ENCODE measurements at regions not wholly inside any gene's neighbourhood (a gene's known extent, or its start where the extent isn't known, plus 50 kb on each side); places are given as distances from the start of the nearest gene placed in this dataset.
"Not testable (repeated sequence)": the region's sequence is repeated elsewhere in the genome, so short reads cannot be mapped to it uniquely, and the experiment has no call there.

- H3K36me3 Mint-ChIP-seq (ENCODE audit: low read depth) = no peaks in the 10 kb centered on the region
- H3K27ac Mint-ChIP-seq = no peak overlapping the region
- no peaks in the 10 kb centered on the region for H3K9me3 Mint-ChIP-seq
- H3K27me3 Mint-ChIP-seq (ENCODE audit: low read depth) = no peaks in the 10 kb centered on the region
- peaks cover 13% of the 10 kb centered on the region for H3K4me1 Mint-ChIP-seq
- H3K4me3 Mint-ChIP-seq = no peak overlapping the region
- TF ChIP-seq CTCF (IDR thresholded peaks at IDR 0.05; ENCODE audit: unreplicated experiment in 3 of 3) = no peak
These were observed 87.3 kb downstream of the RTL3 start for GRCh38 chrX:78571849-78572248.

- Mint-ChIP-seq H3K4me1 (no peaks in the 10 kb centered on the region), H3K27me3 (ENCODE audit: low read depth) (no peaks in the 10 kb centered on the region), H3K4me3 (no peak overlapping the region), H3K27ac (peak overlapping the region in 1 of 3 experiments; percentile 2), H3K9me3 (peaks cover 3% of the 10 kb centered on the region), H3K36me3 (ENCODE audit: low read depth) (no peaks in the 10 kb centered on the region)
- TF ChIP-seq CTCF (IDR thresholded peaks at IDR 0.05; ENCODE audit: unreplicated experiment in 3 of 3) = peak; percentile 37 to 51 (median 45)
These were observed 103.6 kb downstream of the RTL3 start for GRCh38 chrX:78555401-78555980.

GRCh38 chrX:78552628-78553027, 106.5 kb downstream of the RTL3 start:
- not testable (repeated sequence) for H3K27me3 Mint-ChIP-seq (ENCODE audit: low read depth); H3K9me3 Mint-ChIP-seq; H3K27ac Mint-ChIP-seq; H3K36me3 Mint-ChIP-seq (ENCODE audit: low read depth); H3K4me1 Mint-ChIP-seq; H3K4me3 Mint-ChIP-seq

- Mint-ChIP-seq H3K27me3 (ENCODE audit: low read depth) (no peaks in the 10 kb centered on the region), H3K9me3 (peaks cover 14% of the 10 kb centered on the region), H3K4me1 (no peaks in the 10 kb centered on the region), H3K4me3 (no peak overlapping the region), H3K27ac (no peak overlapping the region), H3K36me3 (ENCODE audit: low read depth) (no peaks in the 10 kb centered on the region)
- TF ChIP-seq CTCF (IDR thresholded peaks at IDR 0.05; ENCODE audit: unreplicated experiment in 3 of 3) = no peak
These were observed 111.1 kb downstream of the RTL3 start for GRCh38 chrX:78548012-78548411.

- no peak overlapping the region for H3K4me3 Mint-ChIP-seq
- H3K4me1 Mint-ChIP-seq = no peaks in the 10 kb centered on the region
- H3K9me3 Mint-ChIP-seq = peaks cover 29% of the 10 kb centered on the region
- no peak for TF ChIP-seq CTCF (IDR thresholded peaks at IDR 0.05; ENCODE audit: unreplicated experiment in 3 of 3)
- no peaks in the 10 kb centered on the region for H3K27me3 Mint-ChIP-seq (ENCODE audit: low read depth)
- H3K27ac Mint-ChIP-seq = no peak overlapping the region
- no peaks in the 10 kb centered on the region for H3K36me3 Mint-ChIP-seq (ENCODE audit: low read depth)
These were observed 113.9 kb downstream of the RTL3 start for GRCh38 chrX:78545233-78545632.

- Mint-ChIP-seq H3K27me3 (ENCODE audit: low read depth) (no peaks in the 10 kb centered on the region), H3K4me1 (no peaks in the 10 kb centered on the region), H3K9me3 (peaks cover 31% of the 10 kb centered on the region), H3K27ac (no peak overlapping the region), H3K36me3 (ENCODE audit: low read depth) (no peaks in the 10 kb centered on the region), H3K4me3 (no peak overlapping the region)
- no peak for TF ChIP-seq CTCF (IDR thresholded peaks at IDR 0.05; ENCODE audit: unreplicated experiment in 3 of 3)
These were observed 115.8 kb downstream of the RTL3 start for GRCh38 chrX:78543281-78543680.

All from nephron (organoid).